ENCODE measurements at regions not wholly inside any gene's neighbourhood (a gene's known extent, or its start where the extent isn't known, plus 50 kb on each side); places are given as distances from the start of the nearest gene placed in this dataset.
A peak's percentile ranks its signal among the peaks of the same experiment; 100 is the strongest.

DNA sequence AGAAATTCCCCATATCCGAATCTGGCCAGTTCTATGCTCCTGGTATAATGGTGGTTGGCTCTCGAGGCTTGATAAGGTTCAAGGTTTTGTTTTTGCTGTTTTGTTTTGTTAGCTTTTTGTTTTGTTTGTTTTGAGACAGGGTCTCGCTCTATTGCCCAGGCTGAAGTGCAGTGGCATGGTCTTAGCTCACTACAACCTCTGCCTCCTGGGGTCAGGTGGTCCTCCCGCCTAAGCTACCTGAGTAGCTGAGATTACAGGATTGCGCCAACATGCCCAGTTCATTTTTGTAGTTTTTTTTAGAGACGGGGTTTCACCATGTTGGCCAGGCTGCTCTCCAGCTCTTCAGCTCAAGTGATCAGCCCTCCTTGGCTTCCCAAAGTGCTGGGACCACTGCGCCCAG is 109.1 kb upstream of the ERRFI1 start:
- Histone ChIP-seq H4K20me1 (ENCODE audit: insufficient read depth, low read length) (no peaks in the 10 kb centered on the region), H3K4me2 (ENCODE audit: insufficient read depth, low read length) (peak overlapping the region; percentile 88), H3K27ac (ENCODE audit: low read depth, low read length) (peak overlapping the region; percentile 90), H2AFZ (ENCODE audit: low read length) (peak overlapping the region; percentile 57), H3K27me3 (ENCODE audit: insufficient read depth, low read length) (no peaks in the 10 kb centered on the region), H3K4me1 (ENCODE audit: insufficient read depth, low read length) (peaks cover 43% of the 10 kb centered on the region), H3K4me3 (ENCODE audit: insufficient read depth, low read length) (peak overlapping the region; percentile 63), H3K9me3 (ENCODE audit: low read depth, low read length) (no peaks in the 10 kb centered on the region), H3K36me3 (ENCODE audit: insufficient read depth, low read length) (no peaks in the 10 kb centered on the region), H3K79me2 (ENCODE audit: insufficient read depth, low read length) (no peaks in the 10 kb centered on the region)
- DNase-seq (ENCODE audit: insufficient read length, low spot score, missing footprints), result no peak
- TF ChIP-seq, protein P1, sequence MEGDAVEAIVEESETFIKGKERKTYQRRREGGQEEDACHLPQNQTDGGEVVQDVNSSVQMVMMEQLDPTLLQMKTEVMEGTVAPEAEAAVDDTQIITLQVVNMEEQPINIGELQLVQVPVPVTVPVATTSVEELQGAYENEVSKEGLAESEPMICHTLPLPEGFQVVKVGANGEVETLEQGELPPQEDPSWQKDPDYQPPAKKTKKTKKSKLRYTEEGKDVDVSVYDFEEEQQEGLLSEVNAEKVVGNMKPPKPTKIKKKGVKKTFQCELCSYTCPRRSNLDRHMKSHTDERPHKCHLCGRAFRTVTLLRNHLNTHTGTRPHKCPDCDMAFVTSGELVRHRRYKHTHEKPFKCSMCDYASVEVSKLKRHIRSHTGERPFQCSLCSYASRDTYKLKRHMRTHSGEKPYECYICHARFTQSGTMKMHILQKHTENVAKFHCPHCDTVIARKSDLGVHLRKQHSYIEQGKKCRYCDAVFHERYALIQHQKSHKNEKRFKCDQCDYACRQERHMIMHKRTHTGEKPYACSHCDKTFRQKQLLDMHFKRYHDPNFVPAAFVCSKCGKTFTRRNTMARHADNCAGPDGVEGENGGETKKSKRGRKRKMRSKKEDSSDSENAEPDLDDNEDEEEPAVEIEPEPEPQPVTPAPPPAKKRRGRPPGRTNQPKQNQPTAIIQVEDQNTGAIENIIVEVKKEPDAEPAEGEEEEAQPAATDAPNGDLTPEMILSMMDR (IDR thresholded peaks at IDR 0.05; ENCODE audit: extremely low read depth, low read depth, low read length), result no peak

DNA sequence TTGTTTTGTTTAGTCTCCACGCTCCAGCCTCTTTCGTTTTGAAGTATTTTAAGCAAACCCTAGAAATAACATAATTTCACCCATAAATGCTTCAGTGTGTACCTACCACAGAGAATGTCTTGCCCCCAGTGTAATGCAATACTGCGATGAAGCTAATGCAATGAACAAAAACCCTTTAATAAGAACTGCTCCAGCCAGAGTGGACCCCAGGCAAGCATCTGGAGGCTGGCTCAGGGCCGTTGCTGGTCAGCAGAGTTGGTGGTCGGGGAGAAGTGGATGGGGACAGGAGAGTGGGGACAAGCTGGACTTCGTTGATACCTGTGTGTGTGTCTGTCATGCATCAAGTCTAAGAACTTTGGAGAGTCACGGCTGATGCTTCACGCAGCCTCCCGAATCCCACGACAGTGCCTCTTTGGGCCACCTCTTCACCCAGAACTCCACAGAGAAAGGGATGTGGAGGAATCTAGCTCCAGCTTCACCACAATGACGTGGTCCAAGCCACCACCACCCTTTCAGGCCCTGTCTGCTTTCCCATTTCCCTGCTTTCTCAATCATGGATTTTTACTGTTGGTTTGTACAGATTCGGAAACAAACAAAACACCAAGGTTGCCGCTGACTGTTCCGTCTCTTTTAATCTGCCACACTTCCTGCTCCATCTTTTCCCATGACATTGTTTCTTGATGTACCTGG is 108.6 kb upstream of the ERRFI1 start:
- Histone ChIP-seq H3K27ac (ENCODE audit: low read depth, low read length) (peak overlapping the region; percentile 90), H4K20me1 (ENCODE audit: insufficient read depth, low read length) (no peaks in the 10 kb centered on the region), H3K4me2 (ENCODE audit: insufficient read depth, low read length) (peak overlapping the region; percentile 88), H3K79me2 (ENCODE audit: insufficient read depth, low read length) (no peaks in the 10 kb centered on the region), H3K9me3 (ENCODE audit: low read depth, low read length) (no peaks in the 10 kb centered on the region), H3K4me1 (ENCODE audit: insufficient read depth, low read length) (peaks cover 43% of the 10 kb centered on the region), H2AFZ (ENCODE audit: low read length) (peak overlapping the region; percentile 57), H3K27me3 (ENCODE audit: insufficient read depth, low read length) (no peaks in the 10 kb centered on the region), H3K4me3 (ENCODE audit: insufficient read depth, low read length) (peak overlapping the region; percentile 63), H3K36me3 (ENCODE audit: insufficient read depth, low read length) (no peaks in the 10 kb centered on the region)
- peak; percentile 55 for DNase-seq (ENCODE audit: insufficient read length, low spot score, missing footprints)
- TF ChIP-seq, protein P1 (IDR thresholded peaks at IDR 0.05; ENCODE audit: extremely low read depth, low read depth, low read length), result no peak

DNA sequence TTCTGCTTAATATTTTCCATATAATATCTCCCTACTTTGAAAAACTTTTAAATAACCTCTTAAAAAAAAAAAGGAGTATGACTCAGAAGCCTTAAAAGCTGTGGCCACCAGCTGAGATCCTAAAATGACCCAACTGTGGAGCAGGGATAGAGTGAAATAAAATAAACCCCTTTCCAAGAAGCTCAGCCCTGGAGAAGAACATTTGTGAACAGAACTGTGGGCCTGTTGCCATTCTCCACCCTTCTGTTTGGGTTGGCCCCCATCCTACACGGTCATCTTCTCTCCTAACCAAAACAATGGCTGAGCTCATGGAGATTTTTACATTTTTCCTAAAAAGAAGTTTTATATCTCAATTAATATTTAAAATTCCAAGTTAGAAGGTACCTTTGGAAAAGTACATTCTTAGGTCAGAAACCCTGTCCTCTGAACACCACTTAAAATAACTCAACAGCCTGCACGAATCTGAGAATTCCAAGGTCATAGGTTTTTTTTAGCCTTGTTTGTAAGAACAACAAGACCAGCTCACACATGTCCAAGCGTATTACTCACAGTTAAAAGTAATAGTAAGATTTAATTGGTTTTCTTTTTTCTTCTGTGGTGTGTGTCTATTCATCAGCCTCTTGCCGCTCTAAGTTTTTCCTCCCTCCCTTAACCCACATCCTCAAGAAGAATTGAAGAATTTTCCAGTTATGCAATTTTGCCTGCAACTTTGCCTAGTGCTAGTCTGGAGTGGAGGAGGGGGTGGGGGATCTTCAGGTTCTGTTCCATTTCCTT is 107.7 kb upstream of the ERRFI1 start:
- H3K79me2 ChIP-seq (ENCODE audit: insufficient read depth, low read length), result no peaks in the 10 kb centered on the region
- H3K4me1 ChIP-seq (ENCODE audit: insufficient read depth, low read length), result peaks cover 43% of the 10 kb centered on the region
- H2AFZ ChIP-seq (ENCODE audit: low read length), result no peak overlapping the region
- H3K9me3 ChIP-seq (ENCODE audit: low read depth, low read length), result no peaks in the 10 kb centered on the region
- H3K36me3 ChIP-seq (ENCODE audit: insufficient read depth, low read length), result no peaks in the 10 kb centered on the region
- TF ChIP-seq, protein P1 (IDR thresholded peaks at IDR 0.05; ENCODE audit: extremely low read depth, low read depth, low read length), result no peak
- DNase-seq (ENCODE audit: insufficient read length, low spot score, missing footprints), result peak; percentile 81
- peak overlapping the region; percentile 63 for H3K4me3 ChIP-seq (ENCODE audit: insufficient read depth, low read length)
- no peaks in the 10 kb centered on the region for H4K20me1 ChIP-seq (ENCODE audit: insufficient read depth, low read length)
- no peaks in the 10 kb centered on the region for H3K27me3 ChIP-seq (ENCODE audit: insufficient read depth, low read length)
- peak overlapping the region; percentile 90 for H3K27ac ChIP-seq (ENCODE audit: low read depth, low read length)
- H3K4me2 ChIP-seq (ENCODE audit: insufficient read depth, low read length), result peak overlapping the region; percentile 88

DNA sequence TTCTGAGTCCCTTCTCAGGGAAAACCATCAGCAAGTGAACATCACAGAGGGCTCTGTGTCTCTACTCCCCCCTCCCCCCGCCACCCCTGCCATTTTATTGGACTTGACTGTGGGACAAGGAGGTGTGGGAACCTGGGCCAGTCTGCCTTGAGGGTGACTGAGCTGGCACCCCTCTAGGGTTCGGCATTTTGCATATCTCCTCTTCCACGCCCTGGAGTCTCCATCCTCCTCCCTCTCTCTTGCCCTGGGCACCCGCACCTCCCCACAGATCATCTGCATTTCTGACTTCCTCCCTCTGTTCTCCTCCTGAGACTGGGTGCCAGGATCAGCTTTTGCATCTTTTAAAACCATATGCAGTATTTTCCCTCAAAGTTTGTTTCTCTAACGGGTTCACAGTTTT is 107.1 kb upstream of the ERRFI1 start:
- Histone ChIP-seq H3K36me3 (ENCODE audit: insufficient read depth, low read length) (no peaks in the 10 kb centered on the region), H3K27ac (ENCODE audit: low read depth, low read length) (peak overlapping the region; percentile 90), H2AFZ (ENCODE audit: low read length) (peak overlapping the region; percentile 13), H3K4me2 (ENCODE audit: insufficient read depth, low read length) (peak overlapping the region; percentile 88), H3K4me3 (ENCODE audit: insufficient read depth, low read length) (peak overlapping the region; percentile 8), H4K20me1 (ENCODE audit: insufficient read depth, low read length) (no peaks in the 10 kb centered on the region), H3K27me3 (ENCODE audit: insufficient read depth, low read length) (no peaks in the 10 kb centered on the region), H3K9me3 (ENCODE audit: low read depth, low read length) (no peaks in the 10 kb centered on the region), H3K4me1 (ENCODE audit: insufficient read depth, low read length) (peaks cover 40% of the 10 kb centered on the region), H3K79me2 (ENCODE audit: insufficient read depth, low read length) (no peaks in the 10 kb centered on the region)
- TF ChIP-seq, protein P1 (IDR thresholded peaks at IDR 0.05; ENCODE audit: extremely low read depth, low read depth, low read length), result no peak
- no peak for DNase-seq (ENCODE audit: insufficient read length, low spot score, missing footprints)
